Keratinocyte (primary cell): ENCODE measurements at regions not wholly inside any gene's neighbourhood (a gene's known extent, or its start where the extent isn't known, plus 50 kb on each side); places are given as distances from the start of the nearest gene placed in this dataset.

ENCODE experiments used
- DNase-seq: peaks from one replicate; pipeline ENCODE4 v3.0.0-alpha.2; 2011; ENCODE audit warnings: low read depth, missing footprints, low spot score
- FAIRE-seq: peaks from 2 replicates; lab custom pipeline; 2011; peaks lifted over from hg19 to GRCh38; lab: Jason Lieb, UNC
- H2AFZ ChIP-seq: 2 replicates; pipeline ENCODE4 v1.6.0; 2012; ENCODE audit warnings: low read length, control low read depth, inconsistent platforms; ENCODE audit not compliant: control insufficient read depth
- H3K27ac ChIP-seq: 2 replicates; pipeline ENCODE4 v1.5.1; 2011; ENCODE audit warnings: low read length; ENCODE audit not compliant: control insufficient read depth, insufficient read depth
- H3K27me3 ChIP-seq: 3 replicates; pipeline ENCODE4 v1.6.0; 2011; ENCODE audit warnings: low read length; ENCODE audit not compliant: control insufficient read depth, insufficient read depth; ENCODE audit errors: extremely low read depth
- H3K36me3 ChIP-seq, 2 experiments: 2 replicates in 1 of 2; 3 replicates in 1 of 2; pipeline ENCODE4 v1.5.1; 2011; ENCODE audit warnings: low read length in 2 of 2, mild to moderate bottlenecking in 1 of 2; ENCODE audit not compliant: control insufficient read depth in 2 of 2, insufficient read depth in 2 of 2; ENCODE audit errors: extremely low read depth in 1 of 2
- H3K4me1 ChIP-seq: 3 replicates; pipeline ENCODE4 v1.5.1; 2011; ENCODE audit warnings: low read length; ENCODE audit not compliant: control insufficient read depth, insufficient read depth; ENCODE audit errors: extremely low read depth
- H3K4me2 ChIP-seq: 3 replicates; pipeline ENCODE4 v1.6.0; 2011; ENCODE audit warnings: low read depth, low read length; ENCODE audit not compliant: control insufficient read depth, insufficient read depth; ENCODE audit errors: extremely low read depth
- H3K4me3 ChIP-seq, 3 experiments: fragments of 200-600 bp in 1 of 3; sonication (generic) in 1 of 3; 2 replicates in 2 of 3; 3 replicates in 1 of 3; pipeline ENCODE4 v1.5.1; 2011 to 2016; ENCODE audit warnings: low read length in 3 of 3, mild to moderate bottlenecking in 3 of 3, control low read depth in 2 of 3, inconsistent platforms in 1 of 3, low read depth in 1 of 3, mixed read lengths in 1 of 3, mixed run types in 1 of 3, moderate library complexity in 1 of 3; ENCODE audit not compliant: control insufficient read depth in 2 of 3, insufficient read depth in 2 of 3; ENCODE audit errors: extremely low read depth in 1 of 3
- H3K79me2 ChIP-seq: 2 replicates; pipeline ENCODE4 v1.6.0; 2012; ENCODE audit warnings: low read length; ENCODE audit not compliant: control insufficient read depth, insufficient read depth
- H3K9ac ChIP-seq: 3 replicates; pipeline ENCODE4 v1.6.0; 2011; ENCODE audit warnings: low read length; ENCODE audit not compliant: control insufficient read depth, insufficient read depth; ENCODE audit errors: extremely low read depth
- H3K9me1 ChIP-seq: 3 replicates; pipeline ENCODE4 v1.6.0; 2011; ENCODE audit warnings: low read length; ENCODE audit not compliant: control insufficient read depth, insufficient read depth; ENCODE audit errors: extremely low read depth
- H3K9me3 ChIP-seq: 2 replicates; pipeline ENCODE4 v1.5.1; 2012; ENCODE audit warnings: low read depth, low read length; ENCODE audit not compliant: control insufficient read depth
- H4K20me1 ChIP-seq: 3 replicates; pipeline ENCODE4 v1.6.0; 2011; ENCODE audit warnings: low read length; ENCODE audit not compliant: control insufficient read depth, insufficient read depth; ENCODE audit errors: extremely low read depth
- EZH2 ChIP-seq: IDR thresholded peaks from one replicate; pipeline ENCODE4 v1.6.1; 2012; ENCODE audit warnings: inconsistent platforms, mild to moderate bottlenecking, low read length, moderate library complexity
- dilution Hi-C: fragments of 300-500 bp; cut with MboI; formaldehyde crosslinking; loops from one replicate; pipeline ENCODE4 v1.7.0; 2020; ENCODE audit warnings: low sequenced_read_pairs; ENCODE audit not compliant: extremely low pct_ligation_motif_present
- TF ChIP-seq, protein P1 (sequence below), 3 experiments: IDR thresholded peaks in 1 of 3; conservative IDR thresholded peaks in 1 of 3; optimal IDR thresholded peaks in 1 of 3; 2 replicates in 2 of 3; 3 replicates in 1 of 3; pipeline versions ENCODE3 to v1.5.1; 2011; ENCODE audit warnings: low read length in 3 of 3, mild to moderate bottlenecking in 3 of 3, moderate library complexity in 2 of 3, control low read depth in 1 of 3, inconsistent platforms in 1 of 3; ENCODE audit not compliant: insufficient read depth in 2 of 3; ENCODE audit errors: extremely low read depth in 1 of 3

DNA sequence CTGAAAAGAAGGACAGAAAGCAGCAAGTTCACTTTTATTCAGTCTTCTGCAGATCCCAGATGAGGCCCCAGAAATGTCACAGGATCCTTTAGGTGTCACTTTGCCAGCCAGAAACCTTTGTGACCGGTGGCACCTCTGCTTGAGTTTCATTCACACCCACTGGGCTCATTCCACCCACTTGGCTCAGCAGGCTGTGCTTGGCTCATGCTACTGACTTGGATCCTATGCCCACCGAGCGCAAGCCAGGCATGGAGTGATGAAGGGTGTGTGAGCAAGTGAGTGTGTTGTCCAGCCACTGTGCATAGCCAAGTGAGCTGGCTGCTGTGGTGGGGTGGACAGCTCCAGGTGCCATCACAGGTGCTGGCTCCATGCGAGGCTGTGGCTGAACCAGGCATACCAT lies 357.0 kb upstream of the GULP1 start:
- dilution Hi-C loops: no loop called here
- Histone ChIP-seq H3K9ac (no peak overlapping the region), H3K4me1 (no peaks in the 10 kb centered on the region), H3K36me3 (no peaks in the 10 kb centered on the region), H4K20me1 (no peaks in the 10 kb centered on the region), H3K4me3 (no peak overlapping the region), H2AFZ (no peak overlapping the region), H3K79me2 (no peaks in the 10 kb centered on the region), H3K4me2 (no peak overlapping the region), H3K9me1 (no peaks in the 10 kb centered on the region), H3K27ac (no peak overlapping the region), H3K27me3 (no peaks in the 10 kb centered on the region), H3K9me3 (no peaks in the 10 kb centered on the region)
- no peak for FAIRE-seq
- TF ChIP-seq, protein P1, sequence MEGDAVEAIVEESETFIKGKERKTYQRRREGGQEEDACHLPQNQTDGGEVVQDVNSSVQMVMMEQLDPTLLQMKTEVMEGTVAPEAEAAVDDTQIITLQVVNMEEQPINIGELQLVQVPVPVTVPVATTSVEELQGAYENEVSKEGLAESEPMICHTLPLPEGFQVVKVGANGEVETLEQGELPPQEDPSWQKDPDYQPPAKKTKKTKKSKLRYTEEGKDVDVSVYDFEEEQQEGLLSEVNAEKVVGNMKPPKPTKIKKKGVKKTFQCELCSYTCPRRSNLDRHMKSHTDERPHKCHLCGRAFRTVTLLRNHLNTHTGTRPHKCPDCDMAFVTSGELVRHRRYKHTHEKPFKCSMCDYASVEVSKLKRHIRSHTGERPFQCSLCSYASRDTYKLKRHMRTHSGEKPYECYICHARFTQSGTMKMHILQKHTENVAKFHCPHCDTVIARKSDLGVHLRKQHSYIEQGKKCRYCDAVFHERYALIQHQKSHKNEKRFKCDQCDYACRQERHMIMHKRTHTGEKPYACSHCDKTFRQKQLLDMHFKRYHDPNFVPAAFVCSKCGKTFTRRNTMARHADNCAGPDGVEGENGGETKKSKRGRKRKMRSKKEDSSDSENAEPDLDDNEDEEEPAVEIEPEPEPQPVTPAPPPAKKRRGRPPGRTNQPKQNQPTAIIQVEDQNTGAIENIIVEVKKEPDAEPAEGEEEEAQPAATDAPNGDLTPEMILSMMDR (optimal IDR thresholded peaks at IDR 0.05 in 1 of 3, IDR thresholded peaks at IDR 0.05 in 1 of 3, conservative IDR thresholded peaks at IDR 0.05 in 1 of 3; ENCODE audit: extremely low read depth in 1 of 3, insufficient read depth in 2 of 3, low read length in 3 of 3): no peak
- no peak for TF ChIP-seq EZH2
- no peak for DNase-seq

DNA sequence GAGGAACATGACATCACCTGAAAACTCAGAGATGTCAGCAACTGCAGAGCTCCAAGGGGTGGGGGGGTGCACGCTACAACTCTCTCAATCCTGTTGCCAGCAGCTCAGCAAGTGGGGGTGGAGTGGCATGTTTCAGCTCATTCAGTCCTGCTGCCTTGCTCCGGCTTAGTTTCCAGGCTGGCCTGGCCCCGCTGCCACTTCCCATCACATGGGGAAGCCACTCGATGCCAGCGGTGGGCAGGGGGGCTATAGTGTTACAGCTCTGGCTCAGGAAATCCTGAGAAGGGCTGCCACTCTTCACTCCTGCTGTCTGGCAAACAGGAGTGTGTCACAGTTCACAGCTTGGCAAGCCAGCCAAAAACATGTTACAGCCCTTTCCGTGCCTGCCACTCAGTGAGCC lies 356.5 kb upstream of the GULP1 start:
- dilution Hi-C loops: no loop called here
- no peak overlapping the region for H3K4me2 ChIP-seq
- no peak overlapping the region for H3K4me3 ChIP-seq
- H3K27me3 ChIP-seq: no peaks in the 10 kb centered on the region
- H3K9me1 ChIP-seq: no peaks in the 10 kb centered on the region
- no peaks in the 10 kb centered on the region for H3K36me3 ChIP-seq
- no peaks in the 10 kb centered on the region for H3K9me3 ChIP-seq
- no peaks in the 10 kb centered on the region for H3K4me1 ChIP-seq
- no peaks in the 10 kb centered on the region for H3K79me2 ChIP-seq
- H4K20me1 ChIP-seq: no peaks in the 10 kb centered on the region
- FAIRE-seq (no peak), DNase-seq (no peak)
- H3K27ac ChIP-seq: no peak overlapping the region
- no peak overlapping the region for H2AFZ ChIP-seq
- H3K9ac ChIP-seq: no peak overlapping the region
- TF ChIP-seq, protein P1 (optimal IDR thresholded peaks at IDR 0.05 in 1 of 3, IDR thresholded peaks at IDR 0.05 in 1 of 3, conservative IDR thresholded peaks at IDR 0.05 in 1 of 3; ENCODE audit: extremely low read depth in 1 of 3, insufficient read depth in 2 of 3, low read length in 3 of 3): no peak
- TF ChIP-seq EZH2: no peak
